ENCODE measurements at regions not wholly inside any gene's neighbourhood (a gene's known extent, or its start where the extent isn't known, plus 50 kb on each side); places are given as distances from the start of the nearest gene placed in this dataset.
A peak's percentile ranks its signal among the peaks of the same experiment; 100 is the strongest.

DNA sequence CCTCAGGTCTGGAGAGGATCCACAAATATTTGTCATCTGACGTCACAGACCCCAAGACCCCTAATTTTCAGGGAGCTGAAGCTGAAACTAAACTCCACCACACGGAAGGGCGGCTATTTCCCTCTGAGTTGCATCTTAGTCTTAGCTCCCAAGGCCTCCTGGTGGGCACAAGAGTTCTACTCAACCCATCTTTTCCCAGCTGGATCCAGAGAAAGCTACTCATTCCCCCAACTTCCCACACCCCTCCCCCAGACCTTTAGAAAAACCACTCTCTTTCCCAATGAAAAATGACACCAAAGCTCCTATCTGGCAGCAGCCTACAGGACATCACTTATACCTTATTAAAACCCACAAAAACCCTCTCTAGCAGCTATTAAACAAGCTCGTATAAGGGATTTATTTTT is 67.1 kb upstream of the SLC1A1 start:
- TF ChIP-seq, protein P1, sequence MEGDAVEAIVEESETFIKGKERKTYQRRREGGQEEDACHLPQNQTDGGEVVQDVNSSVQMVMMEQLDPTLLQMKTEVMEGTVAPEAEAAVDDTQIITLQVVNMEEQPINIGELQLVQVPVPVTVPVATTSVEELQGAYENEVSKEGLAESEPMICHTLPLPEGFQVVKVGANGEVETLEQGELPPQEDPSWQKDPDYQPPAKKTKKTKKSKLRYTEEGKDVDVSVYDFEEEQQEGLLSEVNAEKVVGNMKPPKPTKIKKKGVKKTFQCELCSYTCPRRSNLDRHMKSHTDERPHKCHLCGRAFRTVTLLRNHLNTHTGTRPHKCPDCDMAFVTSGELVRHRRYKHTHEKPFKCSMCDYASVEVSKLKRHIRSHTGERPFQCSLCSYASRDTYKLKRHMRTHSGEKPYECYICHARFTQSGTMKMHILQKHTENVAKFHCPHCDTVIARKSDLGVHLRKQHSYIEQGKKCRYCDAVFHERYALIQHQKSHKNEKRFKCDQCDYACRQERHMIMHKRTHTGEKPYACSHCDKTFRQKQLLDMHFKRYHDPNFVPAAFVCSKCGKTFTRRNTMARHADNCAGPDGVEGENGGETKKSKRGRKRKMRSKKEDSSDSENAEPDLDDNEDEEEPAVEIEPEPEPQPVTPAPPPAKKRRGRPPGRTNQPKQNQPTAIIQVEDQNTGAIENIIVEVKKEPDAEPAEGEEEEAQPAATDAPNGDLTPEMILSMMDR (IDR thresholded peaks at IDR 0.05; ENCODE audit: insufficient read depth, low read length): peak; percentile 5
- DNase-seq (ENCODE audit: low read depth): no peak

DNA sequence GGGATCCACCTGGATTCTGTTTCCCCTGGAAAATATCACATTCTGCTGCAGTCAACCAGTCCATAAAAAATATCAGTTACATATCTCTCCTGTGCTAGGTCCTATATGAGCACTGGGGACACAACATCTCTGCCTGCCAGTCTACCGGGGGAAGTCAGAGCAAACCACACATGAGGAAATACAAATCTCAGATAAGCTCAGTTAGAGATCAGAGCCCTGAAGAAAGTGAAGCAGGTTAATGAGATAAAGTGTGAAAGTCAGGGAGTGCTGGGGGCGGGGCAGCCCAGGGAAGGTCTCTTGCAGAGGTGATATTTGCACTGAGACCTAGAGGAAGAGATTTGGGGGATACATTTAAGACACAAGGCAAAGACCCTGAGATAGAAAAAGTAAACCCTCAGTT is 67.8 kb upstream of the SLC1A1 start:
- no peak for DNase-seq (ENCODE audit: low read depth)
- H3K4me3 ChIP-seq (ENCODE audit: low read depth, low read length): no peak overlapping the region
- TF ChIP-seq, protein P1 (IDR thresholded peaks at IDR 0.05; ENCODE audit: insufficient read depth, low read length): no peak

More for the DNA sequence above, 67.1 kb upstream of the SLC1A1 start:
- H3K4me3 ChIP-seq (ENCODE audit: low read depth, low read length): no peak overlapping the region

DNA sequence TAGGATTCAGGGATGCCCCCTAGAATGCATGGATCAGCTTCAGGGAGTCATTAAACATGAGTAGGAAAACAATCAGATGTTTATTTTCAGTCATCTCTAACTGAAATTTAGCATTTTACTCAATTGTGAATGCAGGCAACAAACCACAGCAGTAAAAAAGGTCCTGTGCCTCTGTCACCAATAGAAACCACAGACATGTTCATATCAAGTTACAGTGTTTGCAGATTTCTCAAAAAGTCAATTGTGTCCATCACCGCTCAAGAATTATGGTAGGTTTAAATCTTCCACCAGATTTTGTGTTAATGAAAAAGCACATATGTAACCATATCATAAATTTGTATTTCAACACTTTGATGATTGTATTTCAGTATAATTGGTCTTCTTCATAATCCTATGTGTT is 68.4 kb upstream of the SLC1A1 start:
- no peak for DNase-seq (ENCODE audit: low read depth)
- TF ChIP-seq, protein P1 (IDR thresholded peaks at IDR 0.05; ENCODE audit: insufficient read depth, low read length): no peak
- no peak overlapping the region for H3K4me3 ChIP-seq (ENCODE audit: low read depth, low read length)

DNA sequence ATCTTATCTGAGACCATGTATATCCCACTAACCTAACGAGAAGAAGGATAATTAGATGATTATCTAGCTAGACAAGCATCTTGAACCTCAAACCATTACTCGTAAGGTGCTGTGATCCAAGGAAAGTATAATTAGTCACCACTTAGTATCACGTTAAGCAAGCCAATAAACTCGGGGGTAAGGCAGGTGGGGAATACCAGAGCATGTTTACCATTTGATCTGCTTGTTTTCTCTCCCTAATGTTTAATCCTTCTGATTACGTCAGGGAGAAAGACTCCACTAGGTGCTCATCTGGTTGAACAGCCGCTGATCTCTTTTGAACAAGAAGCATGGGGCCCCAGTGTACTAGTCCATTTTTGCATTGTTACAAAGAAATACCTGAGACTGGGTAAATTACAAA is 69.9 kb upstream of the SLC1A1 start:
- DNase-seq (ENCODE audit: low read depth): no peak
- no peak overlapping the region for H3K4me3 ChIP-seq (ENCODE audit: low read depth, low read length)
- TF ChIP-seq, protein P1 (IDR thresholded peaks at IDR 0.05; ENCODE audit: insufficient read depth, low read length): no peak

DNA sequence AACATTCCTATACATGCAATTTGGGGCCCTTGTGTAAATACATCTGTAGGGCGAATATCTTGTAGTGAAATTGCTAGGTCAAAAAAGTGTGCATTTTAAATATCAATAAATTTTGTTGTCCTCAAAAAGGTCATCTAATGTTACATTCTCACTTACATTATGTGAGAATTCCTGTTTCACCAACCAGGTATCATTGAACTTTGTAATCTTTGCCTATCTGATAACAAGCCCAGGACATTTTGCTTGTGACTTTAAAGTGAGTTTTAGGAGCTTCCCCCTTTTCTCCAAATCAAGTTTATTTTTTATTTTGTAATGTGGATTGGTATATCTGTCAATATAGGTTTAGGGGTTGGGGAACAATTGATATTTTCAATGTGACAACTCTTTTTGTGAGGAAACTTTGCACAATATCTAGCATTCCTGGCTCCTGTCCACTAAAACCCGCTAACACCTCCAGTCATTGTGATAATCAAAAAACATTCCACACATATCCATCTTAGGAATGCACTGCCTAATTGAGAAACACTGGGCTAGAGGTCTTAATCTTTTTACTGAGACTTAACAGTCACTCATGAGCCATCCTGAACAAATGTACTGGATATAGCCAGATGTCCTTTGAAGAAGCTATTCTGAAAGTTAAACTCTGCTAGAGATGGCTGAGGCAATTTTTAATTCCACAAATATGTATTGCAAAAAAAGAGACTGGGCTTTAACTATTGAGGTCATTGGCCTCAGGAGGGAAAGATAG is 72.5 kb upstream of the SLC1A1 start:
- TF ChIP-seq, protein P1 (IDR thresholded peaks at IDR 0.05; ENCODE audit: insufficient read depth, low read length): no peak
- no peak overlapping the region for H3K4me3 ChIP-seq (ENCODE audit: low read depth, low read length)
- peak; percentile 79 for DNase-seq (ENCODE audit: low read depth)

DNA sequence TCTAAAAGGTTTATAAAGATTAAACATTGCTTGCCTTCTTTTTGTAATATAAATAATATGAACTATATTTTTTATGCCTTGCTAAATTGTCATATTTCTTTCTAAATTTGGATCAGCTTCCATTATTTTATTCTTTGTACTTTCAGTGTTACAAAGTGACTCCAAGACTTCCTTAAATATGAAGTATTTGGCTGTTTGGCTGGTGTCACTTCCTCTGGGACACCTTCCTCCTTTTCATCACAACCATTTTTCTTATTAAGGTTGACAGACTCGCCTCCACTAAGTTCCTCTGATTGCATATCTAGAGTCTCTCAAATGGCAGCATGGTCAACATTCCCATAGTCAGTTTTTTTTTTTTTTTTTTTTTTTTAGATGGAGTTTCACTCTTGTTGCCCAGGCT is 73.8 kb upstream of the SLC1A1 start:
- no peak overlapping the region for H3K4me3 ChIP-seq (ENCODE audit: low read depth, low read length)
- TF ChIP-seq, protein P1 (IDR thresholded peaks at IDR 0.05; ENCODE audit: insufficient read depth, low read length): no peak
- no peak for DNase-seq (ENCODE audit: low read depth)

DNA sequence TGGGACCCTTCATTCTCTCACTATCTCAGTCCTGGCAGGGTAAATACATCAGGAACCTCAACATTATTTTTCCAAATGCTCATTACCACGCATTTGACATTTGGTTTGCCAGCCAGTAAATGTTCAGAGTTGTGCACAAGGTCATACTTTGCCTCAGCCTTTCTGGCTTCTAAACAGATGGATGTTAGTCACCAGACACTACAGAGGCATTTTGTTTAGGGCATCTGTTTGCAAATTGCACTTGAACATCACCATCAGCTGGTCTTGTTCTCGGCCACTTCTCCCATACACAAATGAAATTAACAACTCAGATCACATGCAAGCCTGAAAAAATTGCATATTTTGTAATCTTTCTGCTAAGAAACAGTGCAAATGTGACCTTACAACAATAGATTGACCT is 75.0 kb upstream of the SLC1A1 start:
- DNase-seq (ENCODE audit: low read depth): no peak
- TF ChIP-seq, protein P1 (IDR thresholded peaks at IDR 0.05; ENCODE audit: insufficient read depth, low read length): no peak

More for the DNA sequence above, 75.0 kb upstream of the SLC1A1 start:
- no peak overlapping the region for H3K4me3 ChIP-seq (ENCODE audit: low read depth, low read length)
